Upper lobe of left lung (tissue), 6 donors: ENCODE measurements at regions not wholly inside any gene's neighbourhood (a gene's known extent, or its start where the extent isn't known, plus 50 kb on each side); places are given as distances from the start of the nearest gene placed in this dataset.

Experiments
- ATAC-seq, 2 donors: fragments of 200-7000 bp; cut with Tn5 transposase; one replicate each; pipeline ENCODE4 v1.9.1; 2022; ENCODE audit warnings: mild to moderate bottlenecking in 2 of 2, moderate library complexity in 2 of 2; ENCODE audit not compliant: low FRiP score in 2 of 2
- DNase-seq, 2 donors: peaks; one replicate each; pipeline ENCODE4 v3.0.0-alpha.2; 2019 to 2020
- H3K27ac ChIP-seq, 4 donors: fragments of 200-600 bp; sonication (generic); one replicate each; pipeline ENCODE4 v1.5.1; 2016 to 2019
- H3K27me3 ChIP-seq, 4 donors: fragments of 200-600 bp; sonication (generic); one replicate each; pipeline ENCODE4 v1.5.1; 2017 to 2019
- H3K36me3 ChIP-seq, 4 donors: fragments of 200-600 bp; sonication (generic); one replicate each; pipeline ENCODE4 v1.5.1; 2016 to 2019
- H3K4me1 ChIP-seq, 4 donors: fragments of 200-600 bp; sonication (generic); one replicate each; pipeline ENCODE4 v1.5.1; 2018 to 2019
- H3K4me3 ChIP-seq, 4 donors: fragments of 200-600 bp; sonication (generic); one replicate each; pipeline ENCODE4 v1.5.1; 2017 to 2019; ENCODE audit warnings: mild to moderate bottlenecking in 2 of 4, moderate library complexity in 1 of 4
- H3K9me3 ChIP-seq, 4 donors: fragments of 200-600 bp; sonication (generic); one replicate each; pipeline ENCODE4 v1.5.1; 2018 to 2019
- EP300 ChIP-seq, 4 donors: sonication (generic); formaldehyde crosslinking; IDR thresholded peaks; one replicate each; pipeline ENCODE4 v1.5.1; 2017; ENCODE audit warnings: antibody characterized with exemption in 4 of 4, control low read depth in 2 of 4
- POLR2A ChIP-seq, 4 donors: fragments of 450-650 bp; IDR thresholded peaks; one replicate each; pipeline ENCODE4 v1.5.1; 2016 to 2017; ENCODE audit warnings: antibody characterized with exemption in 4 of 4, mild to moderate bottlenecking in 2 of 4
- POLR2AphosphoS5 ChIP-seq, 2 donors: sonication (generic); formaldehyde crosslinking; IDR thresholded peaks; one replicate each; pipeline ENCODE4 v1.5.1; 2017; ENCODE audit warnings: antibody characterized with exemption in 2 of 2
- WGBS, 2 donors: methylation state at CpG; one replicate each; pipeline ENCODE4 v1.1.5; 2017 to 2018; 5-methylcytosine and 5-hydroxymethylcytosine counted together
- TF ChIP-seq, protein P1 (sequence below), 6 experiments: fragments of 450-650 bp in 4 of 6; fragments of 200-600 bp in 2 of 6; sonication (generic) in 2 of 6; IDR thresholded peaks; one replicate each; pipeline ENCODE4 v1.5.1; 2016 to 2019; ENCODE audit warnings: antibody characterized with exemption in 6 of 6
- donor health status: DM: no; HTN: no; CAD: no; lungs with moderate emphysema.
- donor health status: DM: no; HTN: yes; CAD: no; lungs with severe emphysema.

DNA sequence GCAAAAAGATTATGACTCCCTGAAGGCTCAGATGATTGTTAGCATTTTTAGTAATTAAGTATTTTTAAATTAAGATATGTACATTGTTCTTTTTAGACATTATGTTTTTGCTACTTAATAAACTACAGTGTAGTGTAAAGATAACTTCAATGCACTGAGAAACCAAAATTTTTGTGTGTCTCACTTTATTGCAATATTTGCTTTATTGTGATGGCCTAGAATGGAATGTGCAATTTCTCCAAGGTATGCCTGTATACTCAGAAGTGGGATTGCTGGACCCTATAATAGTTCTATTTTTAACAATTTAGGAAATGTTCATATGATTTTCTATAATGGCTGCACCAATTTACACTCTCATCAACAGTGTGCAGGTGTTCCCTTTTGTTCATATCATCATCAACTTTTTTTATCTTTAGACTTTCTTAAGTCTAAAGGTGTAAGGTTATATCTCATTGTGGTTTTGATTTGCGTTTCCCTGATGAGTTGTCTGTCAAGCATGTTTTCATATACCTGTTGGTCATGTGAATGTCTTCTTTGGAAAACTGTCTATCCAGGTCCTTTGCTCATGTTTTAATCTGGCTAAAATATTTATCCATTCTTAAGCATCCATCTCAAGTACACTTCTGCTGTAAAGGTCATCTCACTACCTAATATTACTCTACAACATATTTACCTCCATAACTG lies 1323.5 kb upstream of the LRRTM3 start:
- H3K4me3 ChIP-seq = no peak overlapping the region
- no peaks in the 10 kb centered on the region for H3K36me3 ChIP-seq
- 77 to 78% methylated on average over 1 of the region's 1 CpG for WGBS, 2 donors
- H3K4me1 ChIP-seq = no peaks in the 10 kb centered on the region
- TF ChIP-seq EP300 (IDR thresholded peaks at IDR 0.05) (no peak), POLR2A (IDR thresholded peaks at IDR 0.05) (no peak), POLR2AphosphoS5 (IDR thresholded peaks at IDR 0.05) (no peak)
- TF ChIP-seq, protein P1, sequence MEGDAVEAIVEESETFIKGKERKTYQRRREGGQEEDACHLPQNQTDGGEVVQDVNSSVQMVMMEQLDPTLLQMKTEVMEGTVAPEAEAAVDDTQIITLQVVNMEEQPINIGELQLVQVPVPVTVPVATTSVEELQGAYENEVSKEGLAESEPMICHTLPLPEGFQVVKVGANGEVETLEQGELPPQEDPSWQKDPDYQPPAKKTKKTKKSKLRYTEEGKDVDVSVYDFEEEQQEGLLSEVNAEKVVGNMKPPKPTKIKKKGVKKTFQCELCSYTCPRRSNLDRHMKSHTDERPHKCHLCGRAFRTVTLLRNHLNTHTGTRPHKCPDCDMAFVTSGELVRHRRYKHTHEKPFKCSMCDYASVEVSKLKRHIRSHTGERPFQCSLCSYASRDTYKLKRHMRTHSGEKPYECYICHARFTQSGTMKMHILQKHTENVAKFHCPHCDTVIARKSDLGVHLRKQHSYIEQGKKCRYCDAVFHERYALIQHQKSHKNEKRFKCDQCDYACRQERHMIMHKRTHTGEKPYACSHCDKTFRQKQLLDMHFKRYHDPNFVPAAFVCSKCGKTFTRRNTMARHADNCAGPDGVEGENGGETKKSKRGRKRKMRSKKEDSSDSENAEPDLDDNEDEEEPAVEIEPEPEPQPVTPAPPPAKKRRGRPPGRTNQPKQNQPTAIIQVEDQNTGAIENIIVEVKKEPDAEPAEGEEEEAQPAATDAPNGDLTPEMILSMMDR (IDR thresholded peaks at IDR 0.05) = no peak
- H3K27me3 ChIP-seq = no peaks in the 10 kb centered on the region
- H3K27ac ChIP-seq = no peak overlapping the region
- no peaks in the 10 kb centered on the region for H3K9me3 ChIP-seq
- DNase-seq (no peak), ATAC-seq (no peak)

DNA sequence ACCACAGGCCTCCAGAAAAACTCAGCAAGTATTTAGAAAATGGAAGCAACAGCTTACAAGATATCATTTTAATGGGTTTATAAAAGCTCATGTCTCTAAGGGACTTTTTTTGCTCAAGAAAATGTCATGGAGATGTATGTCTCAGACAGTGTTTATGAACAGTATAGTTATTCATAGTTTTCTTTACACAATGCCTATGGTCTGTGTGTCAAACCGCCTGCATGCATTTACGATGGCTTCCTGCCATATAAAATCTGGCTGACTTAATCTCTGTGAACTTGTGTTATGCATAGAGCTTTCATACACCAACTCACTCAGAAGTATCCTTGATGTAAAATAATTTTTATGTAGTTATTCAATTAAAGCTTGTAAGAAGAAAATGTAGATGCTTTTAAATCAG lies 1314.2 kb upstream of the LRRTM3 start:
- Histone ChIP-seq H3K9me3 (peaks cover 0 to 12% (median 0%) of the 10 kb centered on the region in 4 donors), H3K36me3 (no peaks in the 10 kb centered on the region), H3K27me3 (no peaks in the 10 kb centered on the region), H3K4me3 (no peak overlapping the region), H3K27ac (no peak overlapping the region), H3K4me1 (no peaks in the 10 kb centered on the region)
- WGBS, 2 donors = 59 to 75% methylated on average over 2 of the region's 2 CpGs
- DNase-seq (no peak), ATAC-seq (no peak)
- TF ChIP-seq POLR2A (IDR thresholded peaks at IDR 0.05) (no peak), EP300 (IDR thresholded peaks at IDR 0.05) (no peak), POLR2AphosphoS5 (IDR thresholded peaks at IDR 0.05) (no peak)
- TF ChIP-seq, protein P1 (IDR thresholded peaks at IDR 0.05) = no peak

DNA sequence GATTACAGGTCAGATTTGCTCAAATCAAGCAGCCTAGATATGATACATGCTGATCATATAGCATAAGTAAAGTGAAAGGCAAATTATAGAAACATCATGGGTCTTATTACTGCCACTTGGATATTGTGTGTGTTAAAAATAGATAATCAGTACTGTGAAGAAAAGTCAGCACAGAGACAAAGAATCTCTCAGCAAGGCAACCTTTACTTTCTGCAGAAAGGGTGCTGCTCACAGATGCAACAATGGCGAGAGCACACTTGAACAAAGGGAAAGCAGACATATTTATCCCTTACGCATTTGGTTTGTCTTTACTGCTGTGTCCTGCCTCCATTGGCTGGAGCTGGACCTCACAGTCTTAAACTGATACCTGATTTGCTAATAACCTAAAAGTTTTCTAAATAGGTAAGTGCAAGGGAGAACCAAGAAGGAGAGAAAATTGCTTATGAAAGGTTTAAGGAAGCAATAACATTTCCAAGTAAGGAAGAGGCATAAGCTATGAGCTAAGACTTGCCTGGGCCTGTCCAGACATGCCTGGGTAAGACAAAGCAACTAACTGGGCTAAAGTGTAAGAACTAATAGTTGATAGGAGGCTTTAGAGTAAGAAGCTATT lies 1310.8 kb upstream of the LRRTM3 start:
- H3K4me1 ChIP-seq = no peaks in the 10 kb centered on the region
- H3K27me3 ChIP-seq = no peaks in the 10 kb centered on the region
- no peak for ATAC-seq
- WGBS, 2 donors = 88 to 98% methylated on average over 2 of the region's 2 CpGs
- H3K27ac ChIP-seq = no peak overlapping the region
- TF ChIP-seq, protein P1 (IDR thresholded peaks at IDR 0.05) = no peak
- TF ChIP-seq POLR2A (IDR thresholded peaks at IDR 0.05) (no peak), POLR2AphosphoS5 (IDR thresholded peaks at IDR 0.05) (no peak), EP300 (IDR thresholded peaks at IDR 0.05) (no peak)
- peaks cover 0 to 12% (median 0%) of the 10 kb centered on the region in 4 donors for H3K9me3 ChIP-seq
- no peak for DNase-seq
- no peak overlapping the region for H3K4me3 ChIP-seq
- H3K36me3 ChIP-seq = no peaks in the 10 kb centered on the region

DNA sequence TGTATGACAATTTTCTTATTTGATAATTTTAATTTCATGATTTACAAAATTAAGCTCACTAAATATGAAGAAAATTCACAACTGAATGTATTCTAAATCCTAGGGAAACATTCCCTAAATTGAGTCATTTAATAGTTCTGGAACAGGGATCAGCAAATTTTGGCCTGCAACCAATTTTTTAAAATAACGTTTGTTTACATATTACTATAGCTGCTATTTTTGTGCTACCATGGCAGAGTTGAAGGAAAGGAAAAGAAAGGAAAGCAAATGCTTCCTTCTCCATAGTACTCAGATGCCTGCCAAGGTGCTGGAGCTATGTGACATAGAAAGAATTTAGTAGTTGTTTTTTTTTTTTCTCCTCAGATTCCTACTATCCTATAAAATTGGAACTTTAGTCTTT lies 1307.7 kb upstream of the LRRTM3 start:
- no peak overlapping the region for H3K4me3 ChIP-seq
- H3K27ac ChIP-seq = no peak overlapping the region
- ATAC-seq (no peak), DNase-seq (no peak)
- no peaks in the 10 kb centered on the region for H3K36me3 ChIP-seq
- 38 to 53% methylated on average over 1 of the region's 1 CpG for WGBS, 2 donors
- H3K9me3 ChIP-seq = peaks cover 0 to 12% (median 0%) of the 10 kb centered on the region in 4 donors
- H3K4me1 ChIP-seq = no peaks in the 10 kb centered on the region
- H3K27me3 ChIP-seq = no peaks in the 10 kb centered on the region
- TF ChIP-seq POLR2AphosphoS5 (IDR thresholded peaks at IDR 0.05) (no peak), POLR2A (IDR thresholded peaks at IDR 0.05) (no peak)

DNA sequence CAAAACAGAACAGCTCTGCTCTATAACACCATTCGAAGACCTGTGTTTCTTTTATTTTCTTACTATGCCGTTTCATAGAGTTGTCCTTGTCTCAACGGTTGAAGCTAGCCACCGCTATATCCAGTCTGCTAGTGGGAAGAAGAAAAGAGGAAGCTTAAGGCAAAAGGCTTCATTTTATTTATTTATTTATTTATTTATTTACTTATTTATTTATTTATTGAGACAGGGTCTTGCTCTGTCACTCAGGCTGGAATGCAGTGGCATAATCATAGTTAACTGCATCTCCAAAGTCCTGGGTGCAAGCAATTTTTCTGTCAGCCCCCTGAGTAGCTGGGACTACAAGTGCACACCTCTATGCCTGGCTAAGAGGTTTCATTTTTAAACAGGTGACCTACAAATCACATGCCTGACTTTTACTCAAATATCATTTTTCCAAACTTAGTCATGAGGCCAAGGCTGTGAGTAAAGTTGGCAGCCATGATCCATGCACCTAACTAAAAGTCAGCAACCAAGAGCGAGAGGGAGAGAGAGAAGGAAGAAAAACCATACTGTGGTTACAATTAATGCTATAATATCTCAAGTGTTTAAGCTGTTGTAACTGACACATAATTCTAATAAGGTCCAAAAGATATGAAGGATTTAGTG lies 1305.3 kb upstream of the LRRTM3 start:
- no peak for DNase-seq
- TF ChIP-seq EP300 (IDR thresholded peaks at IDR 0.05) (no peak), POLR2AphosphoS5 (IDR thresholded peaks at IDR 0.05) (no peak), POLR2A (IDR thresholded peaks at IDR 0.05) (no peak)
- TF ChIP-seq, protein P1 (IDR thresholded peaks at IDR 0.05) = no peak
- ATAC-seq = no peak
- 93 to 94% methylated on average over 5 of the region's 5 CpGs for WGBS, 2 donors
- no peaks in the 10 kb centered on the region for H3K4me1 ChIP-seq
- H3K9me3 ChIP-seq = peaks cover 0 to 4% (median 0%) of the 10 kb centered on the region in 4 donors
- H3K36me3 ChIP-seq = no peaks in the 10 kb centered on the region
- no peak overlapping the region for H3K27ac ChIP-seq
- no peaks in the 10 kb centered on the region for H3K27me3 ChIP-seq
- H3K4me3 ChIP-seq = no peak overlapping the region
